Astrocyte of the spinal cord (primary cell): ENCODE measurements at regions not wholly inside any gene's neighbourhood (a gene's known extent, or its start where the extent isn't known, plus 50 kb on each side); places are given as distances from the start of the nearest gene placed in this dataset.

Experiments
- DNase-seq: peaks from one replicate; pipeline ENCODE4 v3.0.0; 2011; ENCODE audit warnings: low read depth, low spot score
- H3K4me3 ChIP-seq: 2 replicates; pipeline ENCODE4 v1.5.1; 2011; ENCODE audit warnings: low read depth, mild to moderate bottlenecking, low read length, moderate library complexity
- CTCF ChIP-seq: IDR thresholded peaks from 2 replicates; pipeline ENCODE4 v1.5.1; 2012; ENCODE audit warnings: low read depth, mild to moderate bottlenecking, low read length, inconsistent platforms
- in situ Hi-C: cut with HindIII; loops from 2 replicates; pipeline ENCODE4 v1.10.0; 2017; ENCODE audit warnings: low sequenced_read_pairs

DNA sequence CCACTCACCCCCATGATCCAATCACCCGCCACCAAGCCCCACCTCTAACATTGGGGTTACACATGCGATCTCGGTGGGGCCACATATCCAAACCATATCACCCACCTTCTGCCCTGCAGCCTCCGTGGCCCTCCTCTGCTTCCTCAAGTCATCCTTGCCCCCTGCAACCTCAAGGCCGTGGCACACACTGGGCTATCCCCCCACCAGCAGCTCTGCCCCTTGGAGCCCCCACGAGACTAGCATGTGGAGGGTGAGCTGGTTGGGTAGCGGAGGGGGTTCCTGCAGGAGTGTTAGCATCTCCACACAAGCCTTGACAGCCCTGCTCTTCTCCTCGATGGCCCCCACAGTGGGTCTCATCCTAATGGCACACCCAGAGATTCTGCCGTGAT, 100.8 kb downstream of the TOMM20 start:
- DNase-seq, result no peak
- no peak for TF ChIP-seq CTCF
- in situ Hi-C loops, result no loop called here
- H3K4me3 ChIP-seq, result no peak overlapping the region

DNA sequence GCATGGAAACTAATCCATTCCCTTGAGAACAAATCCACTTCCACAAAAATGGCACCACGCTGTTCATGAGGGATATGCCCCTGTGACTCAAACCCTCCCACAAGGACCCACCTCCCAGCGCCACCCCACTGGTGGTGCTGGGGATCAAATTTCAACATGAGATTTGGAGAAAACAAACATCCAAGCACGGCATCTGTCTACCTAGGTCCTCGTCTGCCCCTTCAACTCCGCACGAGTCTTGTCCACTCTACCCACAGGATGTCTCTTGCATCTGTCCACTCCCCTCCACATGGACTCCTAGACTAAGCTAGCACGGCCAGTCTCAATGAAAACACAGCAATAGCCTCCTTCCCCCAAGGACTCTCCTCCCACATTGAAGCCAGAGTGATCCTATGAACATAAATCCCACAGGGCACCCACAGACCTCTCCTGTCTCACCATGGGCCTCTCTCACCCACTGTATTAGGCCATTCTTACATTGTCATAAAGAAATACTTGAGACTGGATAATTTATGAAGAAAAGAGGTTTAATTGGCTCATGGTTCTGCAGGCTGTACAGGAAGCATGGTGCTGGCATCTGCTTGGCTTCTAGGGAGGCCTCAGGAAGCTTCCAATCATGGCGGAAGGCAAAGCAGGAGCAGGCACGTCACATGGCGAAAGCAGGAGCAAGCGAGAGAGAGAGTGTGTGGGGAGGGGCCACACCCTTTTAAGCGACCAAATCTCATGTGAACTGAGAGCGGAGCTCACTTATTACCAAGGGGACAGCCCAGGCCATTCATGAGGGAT, 101.4 kb downstream of the TOMM20 start:
- no peak for DNase-seq
- no peak for TF ChIP-seq CTCF
- in situ Hi-C loops, result no loop called here
- no peak overlapping the region for H3K4me3 ChIP-seq

- TF ChIP-seq CTCF, result no peak
- in situ Hi-C loops, result no loop called here
- DNase-seq, result no peak
- H3K4me3 ChIP-seq, result no peak overlapping the region
Measured at GRCh38 chr1:235025422-235025984, 103.1 kb downstream of the TOMM20 start.

- DNase-seq, result no peak
- no peak overlapping the region for H3K4me3 ChIP-seq
- TF ChIP-seq CTCF, result no peak
- in situ Hi-C loops, result no loop called here
Measured at GRCh38 chr1:235024711-235025421, 103.8 kb downstream of the TOMM20 start.

GRCh38 chr1:235023711-235024439, 104.8 kb downstream of the TOMM20 start:
- TF ChIP-seq CTCF, result no peak
- DNase-seq, result no peak
- H3K4me3 ChIP-seq, result no peak overlapping the region
- in situ Hi-C loops, result no loop called here

- H3K4me3 ChIP-seq, result no peak overlapping the region
- DNase-seq, result no peak
- no peak for TF ChIP-seq CTCF
- in situ Hi-C loops, result no loop called here
Measured at GRCh38 chr1:235022981-235023710, 105.5 kb downstream of the TOMM20 start.
